GM23338 (cell line): ENCODE measurements at regions not wholly inside any gene's neighbourhood (a gene's known extent, or its start where the extent isn't known, plus 50 kb on each side); places are given as distances from the start of the nearest gene placed in this dataset.

Experiments
- EZH2 ChIP-seq: fragments of 200-600 bp; sonication (generic); IDR thresholded peaks from one replicate; pipeline ENCODE4 v1.8.0; 2017; ENCODE audit warnings: antibody characterized with exemption, mild to moderate bottlenecking, low read depth; ENCODE audit not compliant: unreplicated experiment
- JUNB ChIP-seq: IDR thresholded peaks from one replicate; pipeline ENCODE4 v1.6.1; 2016; ENCODE audit warnings: antibody characterized with exemption; ENCODE audit not compliant: unreplicated experiment
- POLR2AphosphoS5 ChIP-seq: IDR thresholded peaks from 2 replicates; pipeline ENCODE4 v1.6.1; 2016; ENCODE audit warnings: antibody characterized with exemption, low read depth
- TF ChIP-seq, protein P1 (sequence below), 2 experiments: fragments of 200-600 bp in 1 of 2; sonication (generic) in 1 of 2; conservative IDR thresholded peaks; 2 replicates each; pipeline versions ENCODE4 v1.5.1 to v1.6.1; 2016 to 2017; ENCODE audit warnings: antibody characterized with exemption in 2 of 2, low read depth in 2 of 2, mild to moderate bottlenecking in 2 of 2, moderate library complexity in 1 of 2
- TF ChIP-seq, protein P2 (sequence below): IDR thresholded peaks from one replicate; pipeline ENCODE4 v1.6.1; 2018; ENCODE audit warnings: antibody characterized with exemption; ENCODE audit not compliant: unreplicated experiment

DNA sequence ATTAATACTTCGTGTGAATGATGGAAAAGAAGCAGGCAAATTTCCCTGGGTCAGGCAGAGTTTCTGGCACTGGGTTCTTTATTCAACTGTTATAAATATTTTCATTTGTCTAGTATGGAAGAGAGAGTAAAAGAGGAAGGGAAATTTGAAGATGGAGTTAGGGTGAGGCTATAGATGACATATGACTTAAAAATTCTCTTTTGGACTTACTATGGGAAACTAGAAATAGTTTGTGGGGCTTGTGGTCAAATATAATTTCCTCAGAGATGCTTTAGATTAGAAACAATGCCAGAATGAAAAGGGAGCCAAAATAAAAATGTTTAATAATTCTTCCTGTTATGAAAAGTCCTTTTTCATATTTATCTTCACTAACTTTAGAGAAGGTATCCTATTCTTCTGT is 103.2 kb downstream of the GC start:
- no peak for TF ChIP-seq POLR2AphosphoS5
- TF ChIP-seq, protein P1, sequence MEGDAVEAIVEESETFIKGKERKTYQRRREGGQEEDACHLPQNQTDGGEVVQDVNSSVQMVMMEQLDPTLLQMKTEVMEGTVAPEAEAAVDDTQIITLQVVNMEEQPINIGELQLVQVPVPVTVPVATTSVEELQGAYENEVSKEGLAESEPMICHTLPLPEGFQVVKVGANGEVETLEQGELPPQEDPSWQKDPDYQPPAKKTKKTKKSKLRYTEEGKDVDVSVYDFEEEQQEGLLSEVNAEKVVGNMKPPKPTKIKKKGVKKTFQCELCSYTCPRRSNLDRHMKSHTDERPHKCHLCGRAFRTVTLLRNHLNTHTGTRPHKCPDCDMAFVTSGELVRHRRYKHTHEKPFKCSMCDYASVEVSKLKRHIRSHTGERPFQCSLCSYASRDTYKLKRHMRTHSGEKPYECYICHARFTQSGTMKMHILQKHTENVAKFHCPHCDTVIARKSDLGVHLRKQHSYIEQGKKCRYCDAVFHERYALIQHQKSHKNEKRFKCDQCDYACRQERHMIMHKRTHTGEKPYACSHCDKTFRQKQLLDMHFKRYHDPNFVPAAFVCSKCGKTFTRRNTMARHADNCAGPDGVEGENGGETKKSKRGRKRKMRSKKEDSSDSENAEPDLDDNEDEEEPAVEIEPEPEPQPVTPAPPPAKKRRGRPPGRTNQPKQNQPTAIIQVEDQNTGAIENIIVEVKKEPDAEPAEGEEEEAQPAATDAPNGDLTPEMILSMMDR (conservative IDR thresholded peaks at IDR 0.05; ENCODE audit: low read depth in 2 of 2) = no peak
- TF ChIP-seq JUNB = no peak
- no peak for TF ChIP-seq EZH2
- TF ChIP-seq, protein P2, sequence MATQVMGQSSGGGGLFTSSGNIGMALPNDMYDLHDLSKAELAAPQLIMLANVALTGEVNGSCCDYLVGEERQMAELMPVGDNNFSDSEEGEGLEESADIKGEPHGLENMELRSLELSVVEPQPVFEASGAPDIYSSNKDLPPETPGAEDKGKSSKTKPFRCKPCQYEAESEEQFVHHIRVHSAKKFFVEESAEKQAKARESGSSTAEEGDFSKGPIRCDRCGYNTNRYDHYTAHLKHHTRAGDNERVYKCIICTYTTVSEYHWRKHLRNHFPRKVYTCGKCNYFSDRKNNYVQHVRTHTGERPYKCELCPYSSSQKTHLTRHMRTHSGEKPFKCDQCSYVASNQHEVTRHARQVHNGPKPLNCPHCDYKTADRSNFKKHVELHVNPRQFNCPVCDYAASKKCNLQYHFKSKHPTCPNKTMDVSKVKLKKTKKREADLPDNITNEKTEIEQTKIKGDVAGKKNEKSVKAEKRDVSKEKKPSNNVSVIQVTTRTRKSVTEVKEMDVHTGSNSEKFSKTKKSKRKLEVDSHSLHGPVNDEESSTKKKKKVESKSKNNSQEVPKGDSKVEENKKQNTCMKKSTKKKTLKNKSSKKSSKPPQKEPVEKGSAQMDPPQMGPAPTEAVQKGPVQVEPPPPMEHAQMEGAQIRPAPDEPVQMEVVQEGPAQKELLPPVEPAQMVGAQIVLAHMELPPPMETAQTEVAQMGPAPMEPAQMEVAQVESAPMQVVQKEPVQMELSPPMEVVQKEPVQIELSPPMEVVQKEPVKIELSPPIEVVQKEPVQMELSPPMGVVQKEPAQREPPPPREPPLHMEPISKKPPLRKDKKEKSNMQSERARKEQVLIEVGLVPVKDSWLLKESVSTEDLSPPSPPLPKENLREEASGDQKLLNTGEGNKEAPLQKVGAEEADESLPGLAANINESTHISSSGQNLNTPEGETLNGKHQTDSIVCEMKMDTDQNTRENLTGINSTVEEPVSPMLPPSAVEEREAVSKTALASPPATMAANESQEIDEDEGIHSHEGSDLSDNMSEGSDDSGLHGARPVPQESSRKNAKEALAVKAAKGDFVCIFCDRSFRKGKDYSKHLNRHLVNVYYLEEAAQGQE = no peak
